T-cell (primary cell): ENCODE measurements at regions not wholly inside any gene's neighbourhood (a gene's known extent, or its start where the extent isn't known, plus 50 kb on each side); places are given as distances from the start of the nearest gene placed in this dataset.

Experiments used
- ATAC-seq, 4 experiments: fragments of 200-7000 bp in 3 of 4; fragments of 150-1000 bp in 1 of 4; cut with Tn5 transposase; replicated peaks in 1 of 4; 1 replicate in 3 of 4; 2 replicates in 1 of 4; pipeline ENCODE4 v1.10.0; 2021; ENCODE audit warnings: moderate library complexity in 3 of 4, mild to moderate bottlenecking in 2 of 4, moderate number of reproducible peaks in 1 of 4
- CTCF ChIA-PET, 2 donors: fragments of 300-600 bp; sonication (Branson Sonifier 250); formaldehyde crosslinking; loops; one replicate each; lab custom pipeline; 2022; ENCODE audit warnings: antibody characterized with exemption in 2 of 2; lab: Charles Lee
- POLR2A ChIA-PET, 2 donors: fragments of 300-600 bp; sonication (Branson Sonifier 250); formaldehyde crosslinking; loops; one replicate each; lab custom pipeline; 2022; ENCODE audit warnings: antibody characterized with exemption in 2 of 2; lab: Charles Lee
- DNase-seq, 35 experiments: peaks; one replicate each; pipeline versions ENCODE4 v3.0.0 to v3.0.0-alpha.2; 2013 to 2023
- H3K27ac ChIP-seq: one replicate; pipeline ENCODE4 v1.5.1; 2013; ENCODE audit warnings: low read length
- H3K27me3 ChIP-seq, 2 experiments: replicated peaks in 1 of 2; 1 replicate in 1 of 2; 2 replicates in 1 of 2; pipeline versions ENCODE4 v1.6.1 to v1.7.0; 2013; ENCODE audit warnings: low read length in 1 of 2, mixed read lengths in 1 of 2; ENCODE audit not compliant: control insufficient read depth in 2 of 2, insufficient read depth in 2 of 2; ENCODE audit errors: extremely low read depth in 1 of 2
- H3K36me3 ChIP-seq, 2 donors: 1 replicate in 1 of 2; 2 replicates in 1 of 2; pipeline versions ENCODE4 v1.6.1 to v1.7.0; 2013; ENCODE audit warnings: low read length in 1 of 2; ENCODE audit not compliant: control insufficient read depth in 2 of 2, insufficient read depth in 1 of 2; ENCODE audit errors: extremely low read depth in 1 of 2
- H3K4me1 ChIP-seq, 2 experiments: 1 replicate in 1 of 2; 2 replicates in 1 of 2; pipeline versions ENCODE4 v1.6.1 to v1.7.0; 2013; ENCODE audit warnings: low read length in 2 of 2, mixed read lengths in 1 of 2; ENCODE audit not compliant: insufficient read depth in 2 of 2, control insufficient read depth in 1 of 2; ENCODE audit errors: extremely low read depth in 1 of 2
- H3K4me3 ChIP-seq, 2 donors: 1 replicate in 1 of 2; 2 replicates in 1 of 2; pipeline versions ENCODE4 v1.5.1 to v1.7.0; 2013; ENCODE audit warnings: mild to moderate bottlenecking in 2 of 2, low read length in 1 of 2, moderate library complexity in 1 of 2; ENCODE audit not compliant: control insufficient read depth in 1 of 2; ENCODE audit errors: extremely low read depth in 1 of 2
- H3K9me3 ChIP-seq: 2 replicates; pipeline ENCODE4 v1.7.0; 2013
- H3K27ac Mint-ChIP-seq, 2 donors: one replicate each; pipeline ENCODE4 v1.8.0; 2020 to 2021; ENCODE audit warnings: mild to moderate bottlenecking in 2 of 2, mixed read lengths in 2 of 2
- H3K27me3 Mint-ChIP-seq, 2 donors: one replicate each; pipeline ENCODE4 v1.8.0; 2021 to 2022; ENCODE audit warnings: mixed read lengths in 2 of 2
- H3K36me3 Mint-ChIP-seq: one replicate; pipeline ENCODE4 v1.8.0; 2021; ENCODE audit warnings: mixed read lengths
- H3K4me1 Mint-ChIP-seq, 3 donors: one replicate each; pipeline ENCODE4 v1.8.0; 2020 to 2022; ENCODE audit warnings: mixed read lengths in 3 of 3, mild to moderate bottlenecking in 1 of 3
- H3K4me3 Mint-ChIP-seq, 3 donors: one replicate each; pipeline ENCODE4 v1.8.0; 2020 to 2022; ENCODE audit warnings: mild to moderate bottlenecking in 3 of 3, mixed read lengths in 3 of 3, moderate library complexity in 3 of 3
- H3K9me3 Mint-ChIP-seq, 3 donors: one replicate each; pipeline ENCODE4 v1.8.0; 2020 to 2022; ENCODE audit warnings: mixed read lengths in 3 of 3
- WGBS: methylation state at CpG from one replicate; pipeline ENCODE4 v1.1.5; 2013; ENCODE audit warnings: missing lambda C conversion rate; ENCODE audit not compliant: insufficient coverage; 5-methylcytosine and 5-hydroxymethylcytosine counted together

DNA sequence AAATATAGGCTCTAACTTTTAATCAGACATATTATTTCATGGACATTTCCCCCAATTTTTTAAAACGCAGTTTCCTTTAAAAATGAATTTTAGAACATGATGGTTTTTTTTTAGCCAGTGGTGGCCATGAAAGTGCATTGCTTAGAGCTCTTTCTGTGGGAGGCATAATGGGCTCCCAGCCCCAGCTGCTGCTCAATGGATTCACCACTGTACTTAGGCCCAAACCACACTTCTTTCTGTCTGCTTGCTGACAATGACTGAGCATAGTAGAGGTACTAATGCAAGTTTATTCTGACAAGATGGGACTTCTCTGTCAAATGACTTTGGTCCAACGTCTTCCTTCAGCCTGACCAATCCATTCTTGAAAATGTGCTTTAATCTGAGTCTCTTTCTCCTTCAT is 400.2 kb upstream of the GRIA3 start:
- Mint-ChIP-seq H3K27ac (no peak overlapping the region), H3K4me1 (no peaks in the 10 kb centered on the region), H3K36me3 (no peaks in the 10 kb centered on the region), H3K4me3 (no peak overlapping the region), H3K9me3 (peaks cover 4 to 9% (median 6%) of the 10 kb centered on the region in 3 donors), H3K27me3 (no peaks in the 10 kb centered on the region)
- no peaks in the 10 kb centered on the region for H3K4me1 ChIP-seq
- CTCF ChIA-PET = no interaction called here
- no peaks in the 10 kb centered on the region for H3K27me3 ChIP-seq
- no peak overlapping the region for H3K4me3 ChIP-seq
- DNase-seq (no peak), ATAC-seq (no peak)
- no peak overlapping the region for H3K27ac ChIP-seq
- H3K9me3 ChIP-seq = no peaks in the 10 kb centered on the region
- no peaks in the 10 kb centered on the region for H3K36me3 ChIP-seq
- WGBS = no CpG with 5 or more reads among the region's 2 CpGs
- POLR2A ChIA-PET = no interaction called here

DNA sequence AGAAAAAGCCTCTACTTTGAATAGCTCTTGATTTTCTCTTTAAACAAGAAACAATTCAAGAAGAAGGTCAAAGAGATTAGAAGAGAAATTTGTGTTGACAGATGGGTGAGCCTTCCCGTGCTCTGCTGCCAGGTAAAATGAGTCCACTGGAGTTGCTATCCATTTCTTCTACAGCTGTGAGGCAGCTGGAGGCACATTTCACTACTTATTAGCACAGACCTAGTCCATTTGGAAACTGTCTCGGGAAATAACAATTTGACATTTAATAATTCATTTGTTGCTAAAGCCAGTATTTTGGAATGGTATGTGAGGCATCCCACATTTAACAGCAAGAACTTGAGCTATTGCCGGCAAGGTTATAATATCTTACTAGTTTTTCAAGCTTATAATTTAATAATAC is 396.8 kb upstream of the GRIA3 start:
- Mint-ChIP-seq H3K27me3 (no peaks in the 10 kb centered on the region), H3K4me1 (no peaks in the 10 kb centered on the region), H3K27ac (no peak overlapping the region), H3K36me3 (no peaks in the 10 kb centered on the region), H3K4me3 (no peak overlapping the region), H3K9me3 (peaks cover 0 to 9% (median 6%) of the 10 kb centered on the region in 3 donors)
- DNase-seq = no peak
- ChIA-PET CTCF (no interaction called here), POLR2A (no interaction called here)
- no peaks in the 10 kb centered on the region for H3K36me3 ChIP-seq
- WGBS = no CpG with 5 or more reads among the region's 3 CpGs
- no peaks in the 10 kb centered on the region for H3K27me3 ChIP-seq
- H3K4me3 ChIP-seq = no peak overlapping the region
- no peak overlapping the region for H3K27ac ChIP-seq
- no peak for ATAC-seq
- no peaks in the 10 kb centered on the region for H3K9me3 ChIP-seq
- no peaks in the 10 kb centered on the region for H3K4me1 ChIP-seq

DNA sequence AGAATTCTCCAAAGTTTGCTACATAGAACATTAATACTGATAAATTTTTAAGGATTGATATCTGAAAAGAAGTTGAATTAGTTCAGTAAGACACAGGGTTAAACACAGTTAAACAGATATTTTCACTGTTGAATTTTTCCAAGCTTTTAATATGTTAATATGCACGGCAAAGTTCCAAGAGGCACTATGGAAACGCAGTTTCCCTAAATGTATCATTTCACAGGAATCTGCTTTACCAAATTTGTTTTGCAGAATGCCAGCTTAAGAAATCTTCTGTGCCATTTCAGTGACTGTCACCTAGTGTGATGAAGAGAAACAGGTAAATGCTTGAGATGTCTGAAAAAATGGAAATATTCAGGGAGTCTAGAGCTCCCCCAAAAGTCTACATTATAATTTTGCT is 395.9 kb upstream of the GRIA3 start:
- no peak for DNase-seq
- ATAC-seq = no peak
- no peak overlapping the region for H3K27ac Mint-ChIP-seq
- WGBS = no CpG with 5 or more reads among the region's 2 CpGs
- Histone ChIP-seq H3K36me3 (no peaks in the 10 kb centered on the region), H3K4me1 (no peaks in the 10 kb centered on the region), H3K4me3 (no peak overlapping the region), H3K9me3 (no peaks in the 10 kb centered on the region), H3K27ac (no peak overlapping the region), H3K27me3 (no peaks in the 10 kb centered on the region)
- H3K4me3 Mint-ChIP-seq = no peak overlapping the region
- no peaks in the 10 kb centered on the region for H3K36me3 Mint-ChIP-seq
- H3K27me3 Mint-ChIP-seq = no peaks in the 10 kb centered on the region
- H3K4me1 Mint-ChIP-seq = no peaks in the 10 kb centered on the region
- CTCF ChIA-PET = no interaction called here
- H3K9me3 Mint-ChIP-seq = peaks cover 0 to 9% (median 6%) of the 10 kb centered on the region in 3 donors
- POLR2A ChIA-PET = no interaction called here

DNA sequence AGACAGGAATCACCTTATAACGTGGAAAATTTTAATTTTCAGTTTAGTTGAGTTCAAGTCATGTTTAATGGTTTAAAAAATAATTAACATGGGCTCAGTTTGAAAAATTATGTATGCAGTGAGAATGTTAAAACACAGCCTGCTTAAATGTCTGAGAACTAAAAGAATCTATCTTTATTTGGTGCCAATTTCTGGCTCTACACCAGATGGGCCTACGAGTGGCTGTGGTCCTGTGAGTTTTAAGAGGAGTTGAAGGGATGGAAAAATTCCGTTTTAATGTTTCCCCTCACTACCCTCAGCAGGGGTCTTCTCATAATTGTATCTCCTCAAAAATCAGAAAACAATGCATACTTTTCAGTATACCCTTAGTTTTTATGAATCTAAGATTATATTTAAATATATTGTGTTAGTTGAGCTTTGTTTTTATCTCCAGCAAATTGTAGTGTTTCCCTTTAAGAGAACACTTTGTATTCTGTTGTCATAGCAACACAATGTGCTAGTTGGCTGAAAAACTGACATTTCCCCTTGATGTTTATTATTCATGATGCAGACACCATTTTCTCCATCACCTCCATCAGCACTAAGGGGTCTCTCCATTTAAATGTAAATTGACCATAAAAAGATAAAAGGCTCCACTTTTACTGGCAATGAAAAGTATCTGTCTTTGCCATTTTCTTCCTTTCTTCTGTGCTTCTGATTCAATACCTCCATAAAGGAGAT is 393.5 kb upstream of the GRIA3 start:
- Histone ChIP-seq H3K27me3 (no peaks in the 10 kb centered on the region), H3K36me3 (no peaks in the 10 kb centered on the region), H3K4me3 (no peak overlapping the region), H3K27ac (no peak overlapping the region), H3K4me1 (no peaks in the 10 kb centered on the region), H3K9me3 (no peaks in the 10 kb centered on the region)
- H3K4me3 Mint-ChIP-seq = no peak overlapping the region
- H3K27ac Mint-ChIP-seq = no peak overlapping the region
- no peaks in the 10 kb centered on the region for H3K36me3 Mint-ChIP-seq
- no peaks in the 10 kb centered on the region for H3K27me3 Mint-ChIP-seq
- H3K4me1 Mint-ChIP-seq = no peaks in the 10 kb centered on the region
- peaks cover 0 to 9% (median 5%) of the 10 kb centered on the region in 3 donors for H3K9me3 Mint-ChIP-seq
- ChIA-PET POLR2A (no interaction called here), CTCF (no interaction called here)
- DNase-seq (no peak), ATAC-seq (no peak)
- no CpG with 5 or more reads among the region's 3 CpGs for WGBS

DNA sequence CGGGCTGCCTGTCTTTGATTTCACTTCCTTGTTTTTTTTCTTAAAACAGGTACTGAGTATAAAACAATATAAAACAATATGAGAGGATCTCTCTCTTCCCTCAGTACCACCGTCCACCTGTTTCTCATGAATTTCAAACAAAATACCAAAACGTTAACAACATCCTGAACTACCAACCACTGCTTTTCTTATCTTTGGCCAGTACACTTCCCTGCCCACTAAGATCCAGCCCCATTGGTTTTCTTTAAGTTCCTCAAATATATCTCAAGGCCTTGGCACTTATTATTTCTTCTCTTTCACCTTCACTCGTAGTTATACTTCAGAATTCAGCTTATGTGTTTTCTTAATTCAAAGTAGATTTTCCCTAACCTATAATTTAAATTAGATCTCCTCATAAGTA is 370.2 kb upstream of the GRIA3 start:
- Mint-ChIP-seq H3K27ac (no peak overlapping the region), H3K4me1 (no peaks in the 10 kb centered on the region), H3K4me3 (no peak overlapping the region), H3K9me3 (no peaks in the 10 kb centered on the region), H3K27me3 (no peaks in the 10 kb centered on the region), H3K36me3 (no peaks in the 10 kb centered on the region)
- Histone ChIP-seq H3K4me1 (no peaks in the 10 kb centered on the region), H3K27ac (no peak overlapping the region), H3K36me3 (no peaks in the 10 kb centered on the region), H3K9me3 (no peaks in the 10 kb centered on the region), H3K27me3 (no peaks in the 10 kb centered on the region), H3K4me3 (no peak overlapping the region)
- ATAC-seq (no peak), DNase-seq (no peak)
- POLR2A ChIA-PET = interaction anchor here in 1 of 2 donors (0.6 kb wide), 1 partner anchor 70 kb away, joined by 3 read pairs; no protein-coding TSS in a partner anchor
- 0% methylated on average over 2 of the region's 4 CpGs for WGBS
- CTCF ChIA-PET = no interaction called here

DNA sequence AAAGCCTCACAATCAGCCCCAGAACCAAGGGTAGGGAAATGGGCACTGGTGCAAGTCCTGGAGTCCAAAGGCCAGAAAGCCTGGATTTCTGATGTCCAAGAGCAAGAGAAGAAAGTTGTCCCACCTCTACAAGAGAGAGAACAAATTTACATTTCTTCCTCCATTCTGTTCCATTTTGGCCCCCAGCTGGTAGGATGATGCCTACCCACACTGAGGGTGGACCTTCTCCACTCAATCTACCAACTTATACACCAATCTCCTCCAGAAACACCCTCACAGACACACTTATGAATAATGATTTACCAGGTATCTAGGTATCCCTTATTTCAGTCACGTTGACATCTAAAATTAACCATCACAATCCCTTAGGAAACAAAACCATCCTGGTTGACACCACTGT is 367.8 kb upstream of the GRIA3 start:
- Mint-ChIP-seq H3K4me1 (no peaks in the 10 kb centered on the region), H3K27me3 (peaks cover 0 to 4% of the 10 kb centered on the region in 2 donors), H3K36me3 (no peaks in the 10 kb centered on the region), H3K9me3 (peaks cover 0 to 13% (median 8%) of the 10 kb centered on the region in 3 donors), H3K27ac (no peak overlapping the region), H3K4me3 (no peak overlapping the region)
- WGBS = no CpG with 5 or more reads among the region's 1 CpG
- no peaks in the 10 kb centered on the region for H3K4me1 ChIP-seq
- CTCF ChIA-PET = no interaction called here
- no peak for ATAC-seq
- H3K4me3 ChIP-seq = no peak overlapping the region
- H3K9me3 ChIP-seq = no peaks in the 10 kb centered on the region
- no peak for DNase-seq
- POLR2A ChIA-PET = no interaction called here
- H3K27ac ChIP-seq = no peak overlapping the region
- H3K27me3 ChIP-seq = no peaks in the 10 kb centered on the region
- H3K36me3 ChIP-seq = no peaks in the 10 kb centered on the region
